Activated CD8-positive, alpha-beta memory T cell treated with anti-CD3 and anti-CD28 coated beads for 36 hours (primary cell): ENCODE measurements at regions not wholly inside any gene's neighbourhood (a gene's known extent, or its start where the extent isn't known, plus 50 kb on each side); places are given as distances from the start of the nearest gene placed in this dataset.
"Not testable (repeated sequence)": the region's sequence is repeated elsewhere in the genome, so short reads cannot be mapped to it uniquely, and the experiment has no call there.

ENCODE experiments used
- CTCF ChIA-PET: fragments of 350-600 bp; sonication (Branson Sonifier 250); formaldehyde crosslinking; loops from one replicate; lab custom pipeline; 2021; ENCODE audit warnings: antibody characterized with exemption; lab: Charles Lee
- POLR2A ChIA-PET: fragments of 350-600 bp; sonication (Branson Sonifier 250); formaldehyde crosslinking; loops from one replicate; lab custom pipeline; 2021; ENCODE audit warnings: antibody characterized with exemption; lab: Charles Lee

GRCh38 chrX:122220644-122221373, 963.3 kb upstream of the GRIA3 start:
- ChIA-PET POLR2A (no interaction called here), CTCF (no interaction called here)

- POLR2A ChIA-PET, CTCF ChIA-PET: not testable (repeated sequence)
Observed at GRCh38 chrX:122221810-122222209, 962.3 kb upstream of the GRIA3 start.

- CTCF ChIA-PET, POLR2A ChIA-PET: not testable (repeated sequence)
Observed at GRCh38 chrX:122224137-122224536, 959.9 kb upstream of the GRIA3 start.

GRCh38 chrX:122238801-122239200, 945.3 kb upstream of the GRIA3 start:
- POLR2A ChIA-PET = no interaction called here
- CTCF ChIA-PET = no interaction called here

GRCh38 chrX:122241959-122242358, 942.1 kb upstream of the GRIA3 start:
- POLR2A ChIA-PET = no interaction called here
- CTCF ChIA-PET = no interaction called here

- POLR2A ChIA-PET = no interaction called here
- CTCF ChIA-PET = no interaction called here
Observed at GRCh38 chrX:122244080-122244479, 940.0 kb upstream of the GRIA3 start.

GRCh38 chrX:122245175-122245574, 938.9 kb upstream of the GRIA3 start:
- ChIA-PET POLR2A (no interaction called here), CTCF (no interaction called here)

GRCh38 chrX:122245943-122246342, 938.1 kb upstream of the GRIA3 start:
- POLR2A ChIA-PET = no interaction called here
- CTCF ChIA-PET = no interaction called here

- ChIA-PET POLR2A (no interaction called here), CTCF (no interaction called here)
Observed at GRCh38 chrX:122246937-122247336, 937.1 kb upstream of the GRIA3 start.

- ChIA-PET CTCF (no interaction called here), POLR2A (no interaction called here)
Observed at GRCh38 chrX:122248681-122249080, 935.4 kb upstream of the GRIA3 start.

GRCh38 chrX:122252454-122252853, 931.6 kb upstream of the GRIA3 start:
- ChIA-PET CTCF (no interaction called here), POLR2A (no interaction called here)

GRCh38 chrX:122268353-122268752, 915.7 kb upstream of the GRIA3 start:
- CTCF ChIA-PET = no interaction called here
- POLR2A ChIA-PET = no interaction called here

- ChIA-PET POLR2A (no interaction called here), CTCF (no interaction called here)
Observed at GRCh38 chrX:122269243-122269781, 914.8 kb upstream of the GRIA3 start.

GRCh38 chrX:122270809-122271494, 913.1 kb upstream of the GRIA3 start:
- POLR2A ChIA-PET = no interaction called here
- CTCF ChIA-PET = no interaction called here

GRCh38 chrX:122272011-122272410, 912.1 kb upstream of the GRIA3 start:
- POLR2A ChIA-PET = no interaction called here

GRCh38 chrX:122279746-122280145, 904.3 kb upstream of the GRIA3 start:
- ChIA-PET CTCF (no interaction called here), POLR2A (no interaction called here)

More at GRCh38 chrX:122272011-122272410, 912.1 kb upstream of the GRIA3 start:
- CTCF ChIA-PET = no interaction called here

GRCh38 chrX:122299822-122300221, 884.3 kb upstream of the GRIA3 start:
- POLR2A ChIA-PET, CTCF ChIA-PET: not testable (repeated sequence)

GRCh38 chrX:122301491-122301890, 882.6 kb upstream of the GRIA3 start:
- POLR2A ChIA-PET = no interaction called here
- CTCF ChIA-PET = no interaction called here

GRCh38 chrX:122303761-122304160, 880.3 kb upstream of the GRIA3 start:
- CTCF ChIA-PET = no interaction called here
- POLR2A ChIA-PET = no interaction called here

- POLR2A ChIA-PET = no interaction called here
- CTCF ChIA-PET = no interaction called here
Observed at GRCh38 chrX:122344816-122345215, 839.3 kb upstream of the GRIA3 start.
